OCI-M2 (cell line): ENCODE measurements at regions not wholly inside any gene's neighbourhood (a gene's known extent, or its start where the extent isn't known, plus 50 kb on each side); places are given as distances from the start of the nearest gene placed in this dataset.
"Not testable (repeated sequence)": the region's sequence is repeated elsewhere in the genome, so short reads cannot be mapped to it uniquely, and the experiment has no call there.

ENCODE experiments used
- DNase-seq: peaks from one replicate; lab custom pipeline; 2025; ENCODE audit not compliant: unreplicated experiment; lab: John Stamatoyannopoulos, UW

DNA sequence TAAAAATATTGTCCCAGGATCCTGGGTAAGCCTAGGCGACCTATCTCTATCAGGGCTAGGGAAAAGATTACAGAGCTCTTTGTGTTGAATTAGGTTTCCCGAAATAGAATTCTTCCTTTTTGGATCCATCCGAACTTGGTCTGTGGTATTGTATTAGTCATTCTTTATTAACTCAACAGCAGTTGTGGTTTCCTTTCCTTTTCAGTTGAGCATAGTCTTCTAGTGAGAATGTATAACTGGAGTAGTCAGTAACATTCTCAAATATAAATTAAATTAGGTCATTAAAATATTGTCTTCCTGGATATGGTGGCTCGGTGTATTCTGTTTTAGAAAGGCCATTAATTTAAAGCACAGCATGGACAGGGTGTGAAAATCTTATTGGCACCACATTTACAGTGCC, 520.4 kb downstream of the NLGN4X start:
- no peak for DNase-seq

DNA sequence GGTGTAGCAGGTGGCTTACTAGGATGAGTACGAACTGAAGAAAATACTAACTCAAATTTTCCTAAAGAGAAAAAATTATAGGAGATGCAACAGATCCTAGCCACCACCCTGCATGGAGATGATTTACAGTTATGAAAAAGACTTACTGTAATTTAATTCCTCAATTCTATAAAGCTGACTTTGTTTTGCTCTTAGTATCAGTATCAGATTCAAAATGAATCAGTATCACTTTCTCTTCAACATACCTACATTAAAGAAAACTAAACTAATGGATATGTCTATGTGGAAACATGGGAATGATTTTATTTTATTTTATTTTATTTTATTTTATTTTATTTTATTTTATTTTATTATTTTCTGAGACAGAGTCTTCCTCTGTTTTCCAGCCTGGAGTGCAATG, 525.8 kb downstream of the NLGN4X start:
- DNase-seq: no peak

DNA sequence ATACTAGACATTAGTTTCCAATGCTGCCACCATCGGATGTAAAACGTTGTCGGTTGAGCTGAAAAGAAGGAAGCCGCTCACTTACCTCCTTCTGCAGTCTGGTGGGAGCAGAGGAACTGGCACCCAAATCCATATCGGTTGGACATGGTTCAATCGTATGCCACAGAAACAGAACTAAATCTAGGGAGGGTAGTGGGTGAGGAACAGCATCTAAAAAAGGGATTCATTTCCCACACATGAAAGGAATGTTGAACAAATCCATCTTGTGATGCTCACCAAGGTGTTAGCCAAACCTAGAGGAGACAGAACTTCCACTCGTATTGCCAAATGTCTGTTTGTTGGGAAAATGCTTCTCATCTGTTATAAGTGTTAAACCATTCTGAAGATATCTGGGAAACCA, 532.7 kb downstream of the NLGN4X start:
- DNase-seq: no peak

DNA sequence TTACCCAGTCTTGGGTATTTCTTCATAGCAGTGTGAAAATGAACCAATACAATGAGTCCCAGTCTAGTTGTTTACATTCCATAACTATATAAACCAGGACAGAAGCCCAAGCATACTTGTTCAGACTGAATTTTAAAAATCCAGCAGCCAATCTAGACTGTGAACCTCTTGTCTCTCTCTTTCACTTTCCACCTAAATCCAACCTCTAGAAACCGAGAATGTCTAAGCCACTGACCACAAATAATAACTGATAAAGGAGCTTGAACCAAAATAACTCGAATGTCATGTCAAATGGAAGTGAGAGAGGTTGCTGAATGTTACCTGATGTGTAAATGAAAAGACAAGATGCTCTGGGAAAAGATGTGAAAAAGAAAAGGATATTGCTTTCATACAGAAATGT, 544.7 kb downstream of the NLGN4X start:
- DNase-seq: no peak

DNA sequence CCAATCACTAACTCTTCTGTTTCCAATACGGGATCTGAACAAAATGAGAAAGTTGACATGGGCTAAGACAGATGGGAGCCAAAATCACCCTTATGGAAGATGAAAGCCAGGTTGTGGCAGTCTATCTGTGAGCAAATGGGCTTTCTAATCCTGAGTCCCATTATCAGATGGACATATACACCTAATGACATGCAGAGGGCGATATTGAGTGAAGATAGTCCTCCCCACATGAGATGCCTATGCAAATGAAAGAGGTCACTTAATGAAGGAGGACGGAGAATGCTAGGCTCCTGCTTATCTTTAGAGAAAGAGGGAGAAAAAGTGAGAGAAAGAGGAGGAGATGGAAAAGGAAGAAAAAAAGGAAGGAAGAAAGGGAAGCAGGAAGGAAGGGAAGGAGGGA, 547.5 kb downstream of the NLGN4X start:
- no peak for DNase-seq

DNA sequence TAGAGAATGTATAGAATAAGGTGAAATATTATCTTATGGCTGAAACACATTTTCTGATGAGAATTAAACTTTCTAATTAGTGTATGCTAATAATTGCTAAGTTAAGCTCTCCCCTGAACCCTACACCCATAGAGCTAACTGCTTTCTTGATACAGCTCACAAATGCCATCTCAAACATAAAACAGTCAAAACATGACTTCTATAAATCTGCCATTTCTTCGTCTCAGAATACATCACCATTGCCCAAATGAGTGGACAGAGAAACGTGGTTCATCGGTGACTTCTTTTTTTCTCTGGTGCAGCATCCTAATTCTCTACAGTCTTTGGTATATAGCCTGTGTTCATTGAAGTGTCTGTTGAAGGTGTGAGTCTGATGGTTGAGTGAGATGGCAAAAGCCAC, 554.6 kb downstream of the NLGN4X start:
- no peak for DNase-seq

DNA sequence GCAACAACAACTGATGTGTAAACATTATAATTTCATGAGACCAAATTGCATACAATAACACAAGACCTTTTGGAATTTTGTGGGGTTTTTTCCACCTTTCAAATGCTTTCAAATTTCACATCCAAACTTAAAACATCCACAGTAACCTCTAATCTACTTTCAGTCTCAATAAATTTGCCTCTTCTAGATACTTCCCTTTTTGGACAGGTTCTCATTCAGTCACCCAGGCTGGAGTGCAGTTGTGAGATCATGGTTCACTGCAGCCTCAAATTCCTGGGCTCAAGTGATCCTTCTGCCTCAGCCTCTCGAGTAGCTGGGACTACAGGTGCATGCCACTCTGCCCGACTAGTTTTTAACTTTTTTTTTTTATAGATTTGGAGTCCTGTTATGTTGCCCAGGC, 556.6 kb downstream of the NLGN4X start:
- no peak for DNase-seq

DNA sequence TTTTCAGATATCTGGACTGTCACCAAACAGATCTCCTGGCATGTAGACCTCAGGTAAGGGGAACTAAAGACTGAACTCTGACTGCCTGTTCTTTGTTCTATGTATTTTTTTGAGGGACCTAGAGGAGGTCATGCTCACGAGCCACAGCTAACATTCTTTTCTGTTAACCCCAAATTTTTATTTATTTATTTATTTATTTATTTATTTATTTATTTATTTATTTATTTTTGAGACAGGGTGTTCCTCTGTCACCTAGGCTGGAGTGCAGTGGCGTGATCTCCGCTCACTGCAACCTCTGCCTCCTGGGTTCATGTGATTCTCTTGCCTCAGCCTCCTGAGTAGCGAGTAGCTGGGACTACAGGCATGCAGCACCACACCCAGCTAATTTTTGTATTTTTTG, 562.0 kb downstream of the NLGN4X start:
- not testable (repeated sequence) for DNase-seq

DNA sequence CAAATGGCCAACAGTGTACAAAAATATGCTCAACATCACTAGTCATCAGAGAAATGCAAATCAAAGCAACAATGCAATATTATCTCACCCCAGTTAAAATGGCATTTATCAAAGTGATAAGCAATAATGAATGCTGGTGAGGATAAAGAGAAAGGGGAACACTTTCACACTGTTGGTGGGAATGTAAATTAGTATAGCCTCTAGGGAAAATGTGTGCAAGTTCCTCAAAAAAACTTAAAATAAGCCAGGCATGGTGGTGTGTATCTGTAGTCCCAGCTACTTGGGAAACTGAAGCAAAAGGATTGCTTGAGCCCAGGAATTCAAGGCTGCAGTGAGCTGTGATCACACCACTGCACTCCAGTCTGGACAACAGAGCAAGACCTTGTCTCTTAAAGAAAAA, 572.1 kb downstream of the NLGN4X start:
- no peak for DNase-seq

DNA sequence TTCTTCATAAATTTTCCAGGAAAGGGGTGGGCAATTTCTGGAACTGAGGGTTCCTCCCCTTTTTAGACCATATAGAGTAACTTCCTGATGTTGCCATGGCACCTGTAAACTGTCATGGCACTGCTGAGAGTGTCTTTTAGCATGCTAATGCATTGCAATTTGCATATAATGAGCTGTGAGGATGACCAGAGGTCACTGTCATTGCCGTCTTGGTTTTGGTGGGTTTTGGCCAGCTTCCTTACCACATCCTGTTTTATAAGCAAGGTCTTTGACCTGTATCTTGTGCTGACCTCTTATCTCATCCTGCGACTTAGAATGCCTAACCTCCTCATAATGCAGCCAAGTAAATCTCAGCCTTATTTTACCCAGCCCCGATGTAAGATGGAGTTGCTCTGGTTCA, 577.8 kb downstream of the NLGN4X start:
- no peak for DNase-seq

DNA sequence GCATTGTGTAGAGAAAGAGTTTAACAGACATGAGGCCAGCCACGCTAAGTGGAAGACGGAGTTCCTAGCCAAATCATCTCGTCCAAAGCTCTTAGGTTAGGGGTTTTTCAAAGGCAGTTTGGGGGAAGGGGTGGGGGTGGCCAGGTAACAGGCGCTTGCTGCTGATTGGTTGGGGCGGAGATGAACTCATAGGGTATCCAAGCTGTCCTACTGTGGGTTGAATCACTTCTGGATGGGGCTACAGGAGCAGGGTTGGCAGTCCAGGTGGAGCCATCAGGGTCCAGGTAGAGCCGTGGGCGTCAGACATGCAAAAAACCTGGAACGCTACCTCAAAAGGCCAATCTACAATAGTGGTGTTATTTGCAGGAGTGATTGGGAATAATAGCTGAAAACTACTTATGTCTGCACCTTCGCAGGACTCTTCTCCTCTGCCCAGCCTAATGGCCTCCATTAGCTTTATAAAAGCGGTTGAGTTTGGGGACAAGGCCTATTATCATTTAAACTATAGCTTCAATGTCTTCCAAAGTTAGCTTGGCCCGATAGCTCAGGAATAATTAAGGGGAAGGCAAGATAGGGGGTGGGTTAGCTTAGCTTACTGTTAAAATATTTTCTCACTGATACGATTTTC, 579.6 kb downstream of the NLGN4X start:
- DNase-seq: no peak

DNA sequence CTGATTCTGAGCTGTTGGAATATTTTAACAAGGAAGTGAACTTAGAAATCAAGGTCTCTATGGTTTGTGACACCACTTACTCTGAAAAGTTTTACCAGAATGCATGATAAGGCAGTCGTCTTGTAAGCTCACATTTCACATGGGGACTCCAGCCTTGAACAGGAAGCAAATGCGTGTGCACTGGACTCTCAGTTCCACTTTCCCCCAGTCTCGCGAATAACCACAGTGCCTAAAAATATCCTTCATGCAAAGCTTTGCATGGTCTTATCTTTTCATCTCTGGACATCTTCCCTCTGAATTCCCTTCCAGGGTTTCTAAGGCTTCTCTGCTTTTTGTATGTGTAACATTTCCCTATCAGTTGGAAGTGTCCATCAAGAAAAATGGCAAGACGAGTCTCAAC, 581.8 kb downstream of the NLGN4X start:
- DNase-seq: no peak

DNA sequence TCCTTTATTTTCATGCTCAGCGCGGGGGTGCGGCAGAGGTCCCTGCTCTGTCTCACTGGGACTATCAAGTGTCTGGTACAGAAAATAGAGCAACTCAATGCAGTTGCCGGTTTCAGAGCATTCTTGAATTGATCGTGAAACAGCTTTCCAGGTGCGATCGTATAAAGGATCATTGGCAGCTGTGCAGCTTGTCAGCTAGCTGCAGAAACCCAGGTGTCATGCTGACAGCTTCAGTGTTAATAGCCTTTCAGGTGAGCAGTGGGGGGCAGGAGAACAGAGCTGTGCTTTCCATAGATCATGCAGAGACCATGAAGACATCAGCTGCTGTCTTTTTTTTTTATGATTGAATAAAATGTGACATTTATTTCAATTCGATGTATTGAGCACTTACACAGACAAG, 583.9 kb downstream of the NLGN4X start:
- DNase-seq: no peak

DNA sequence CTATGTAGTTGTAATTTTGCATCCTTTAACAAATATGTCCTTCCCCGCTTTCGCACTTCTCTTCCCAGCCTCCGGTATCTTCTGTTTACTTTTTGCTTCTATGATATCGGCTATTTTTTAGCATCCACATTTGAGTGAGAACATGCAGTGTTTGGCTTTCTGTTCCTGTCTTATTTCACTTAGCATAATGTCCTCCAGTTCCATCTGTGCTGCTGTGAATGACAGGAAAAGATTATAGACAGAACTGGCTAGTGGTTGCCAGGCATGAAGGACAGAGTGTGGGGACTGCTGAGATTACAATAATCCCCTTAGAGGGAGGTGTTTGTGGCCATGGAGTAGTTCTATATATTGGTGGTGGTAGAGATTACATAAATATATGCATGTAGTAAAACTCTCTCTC, 588.6 kb downstream of the NLGN4X start:
- no peak for DNase-seq

DNA sequence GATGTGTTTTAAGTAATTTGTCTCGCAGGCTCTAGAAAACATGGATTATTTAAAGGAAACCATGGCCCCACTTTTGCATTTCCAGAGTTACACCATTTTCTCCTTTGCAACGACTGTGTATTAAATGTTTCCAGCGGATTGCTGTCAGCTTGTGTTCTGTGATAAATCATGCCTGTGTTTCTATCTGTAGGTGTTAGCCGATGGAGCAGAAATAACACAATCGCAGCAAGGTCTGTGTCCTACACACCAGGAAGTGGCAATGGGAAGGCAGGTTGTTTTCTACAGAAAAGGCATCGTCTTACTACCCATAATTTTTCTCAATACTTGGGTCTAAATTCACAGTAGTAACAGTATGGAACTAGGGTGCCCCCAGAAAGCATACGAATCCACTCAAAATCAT, 590.1 kb downstream of the NLGN4X start:
- no peak for DNase-seq

DNA sequence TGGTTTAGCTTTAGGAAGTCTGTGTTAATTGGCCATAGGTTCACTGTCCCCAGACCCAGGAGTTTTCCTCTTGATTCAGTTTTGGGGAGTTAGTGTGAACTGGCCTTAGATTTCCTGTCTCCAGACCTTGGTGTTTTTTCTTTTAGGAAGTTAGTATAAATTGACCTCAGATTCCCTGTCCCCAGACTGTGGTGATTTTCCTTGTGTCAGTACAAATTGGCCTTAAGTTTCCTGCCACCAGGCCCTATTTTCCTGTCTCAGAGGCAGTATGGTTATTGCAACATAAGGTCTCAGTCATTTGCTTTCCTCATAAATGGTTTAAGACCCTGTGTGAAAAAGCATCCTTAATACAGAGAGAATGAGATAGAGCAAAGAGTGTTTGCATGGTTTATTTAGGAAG, 595.8 kb downstream of the NLGN4X start:
- no peak for DNase-seq

DNA sequence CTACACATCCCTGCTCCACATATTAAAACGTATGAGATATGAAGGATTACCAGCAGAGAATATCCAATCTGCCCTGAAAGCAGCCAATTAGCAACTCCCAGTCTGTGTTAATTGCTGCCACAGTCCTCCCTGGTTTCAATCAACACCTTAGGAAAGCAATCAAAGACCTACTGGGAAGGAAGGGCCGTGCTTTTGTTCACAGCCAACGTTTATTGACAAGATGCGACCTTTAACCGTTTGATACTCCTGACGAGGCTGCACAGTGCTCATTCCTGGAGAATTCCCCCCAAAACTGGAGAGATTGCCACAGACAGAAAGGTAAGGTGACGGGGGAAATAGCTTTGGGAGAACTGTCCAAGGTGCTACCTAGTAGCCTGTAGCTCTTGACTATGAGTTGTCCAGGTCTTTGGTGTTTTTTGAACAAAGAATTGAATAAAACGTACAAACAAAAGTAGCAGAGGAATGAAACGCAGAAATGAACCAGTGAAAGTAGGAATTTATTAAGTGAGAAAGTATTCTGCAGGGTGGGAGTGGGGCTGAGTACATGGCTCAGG, 596.5 kb downstream of the NLGN4X start:
- no peak for DNase-seq

DNA sequence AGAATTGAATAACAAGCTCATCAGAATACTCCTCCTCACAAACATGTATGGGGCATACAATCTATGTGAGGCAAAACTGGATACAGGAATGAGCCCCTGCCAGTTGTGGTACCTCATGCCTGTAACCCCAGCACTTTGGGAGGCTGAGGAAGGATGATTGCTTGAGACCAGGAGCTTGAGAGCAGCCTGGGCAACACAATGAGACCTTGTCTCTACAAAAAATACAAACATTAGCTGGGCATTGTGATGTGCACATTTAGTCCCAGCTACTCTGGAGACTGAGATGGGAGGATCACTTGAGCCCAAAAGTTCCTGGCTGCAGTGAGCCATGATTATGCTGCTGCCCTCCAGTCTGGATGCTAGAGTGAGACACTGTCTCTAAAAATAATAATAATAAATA, 611.0 kb downstream of the NLGN4X start:
- DNase-seq: no peak

DNA sequence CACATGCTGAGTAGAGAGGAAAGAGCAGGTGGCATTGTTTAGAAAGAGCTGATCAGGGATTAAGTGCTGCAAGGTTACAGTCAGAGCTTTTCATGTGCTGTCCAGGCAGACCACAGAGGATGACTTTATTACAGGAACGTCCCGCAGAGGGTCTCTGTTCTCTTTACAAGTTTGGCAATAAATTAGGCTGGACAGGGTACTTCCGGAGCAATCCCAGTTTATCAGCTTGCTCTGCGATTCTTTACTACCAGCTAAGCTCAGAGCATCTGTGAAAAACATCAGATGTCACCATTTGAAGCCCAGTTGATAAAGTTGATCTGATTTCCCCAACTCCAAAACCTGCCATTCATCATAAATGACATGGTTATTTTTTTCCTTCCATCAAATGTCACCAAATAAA, 633.1 kb downstream of the NLGN4X start:
- no peak for DNase-seq

DNA sequence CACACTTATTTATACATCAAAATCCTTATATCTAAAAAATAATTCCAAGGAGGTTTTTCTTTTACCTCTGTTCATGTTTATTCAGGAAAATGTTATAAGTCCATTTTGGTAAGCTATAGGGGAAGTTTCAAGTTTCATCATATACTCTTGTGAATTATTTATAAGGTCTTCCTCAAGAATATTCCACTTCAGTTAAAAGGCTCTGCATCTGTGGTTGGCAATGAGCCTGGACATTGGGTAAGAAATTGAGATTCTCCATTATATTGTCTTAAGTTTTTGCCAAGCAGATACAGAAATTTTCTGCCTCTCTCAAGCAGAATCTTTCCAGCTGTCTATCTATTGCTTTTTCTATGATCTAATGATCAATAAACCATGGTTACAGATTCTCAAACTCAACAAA, 641.9 kb downstream of the NLGN4X start:
- no peak for DNase-seq

DNA sequence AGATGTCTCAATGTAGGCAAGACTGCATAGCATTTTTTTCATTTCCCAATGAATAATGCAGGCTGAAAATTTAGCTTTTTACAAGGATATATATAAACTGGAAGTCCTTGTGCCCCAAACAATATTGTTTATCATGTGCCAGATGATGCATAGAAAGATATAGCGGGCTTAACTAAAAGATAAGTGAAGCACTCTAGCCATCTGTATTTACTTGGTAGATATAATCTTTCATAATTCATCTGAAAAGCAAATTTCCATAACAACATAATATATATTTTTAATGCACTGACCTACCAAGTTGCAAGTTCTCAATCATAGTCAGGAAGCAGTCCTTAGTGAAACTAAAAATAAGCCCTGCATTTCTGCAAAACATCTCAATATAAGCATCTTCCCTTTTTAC, 653.3 kb downstream of the NLGN4X start:
- DNase-seq: no peak

DNA sequence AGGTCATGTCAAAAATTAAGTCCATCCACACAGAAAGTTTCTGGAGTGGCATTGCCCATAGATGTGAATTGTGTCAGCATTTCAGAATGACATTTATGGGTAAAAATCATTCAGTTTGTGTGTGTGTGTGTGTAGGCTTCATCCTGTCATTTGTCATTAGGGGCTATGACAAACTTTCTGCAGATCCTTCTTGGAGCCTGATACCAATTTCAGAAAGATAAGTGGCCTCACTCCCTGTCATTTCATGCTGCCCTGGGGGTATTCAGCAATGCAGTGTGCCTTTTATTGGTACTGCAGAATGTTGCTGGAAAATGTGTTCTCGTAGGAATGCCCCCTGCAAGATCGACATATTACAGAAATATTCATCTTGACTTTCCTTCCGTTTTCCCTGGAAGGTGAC, 659.7 kb downstream of the NLGN4X start:
- no peak for DNase-seq

DNA sequence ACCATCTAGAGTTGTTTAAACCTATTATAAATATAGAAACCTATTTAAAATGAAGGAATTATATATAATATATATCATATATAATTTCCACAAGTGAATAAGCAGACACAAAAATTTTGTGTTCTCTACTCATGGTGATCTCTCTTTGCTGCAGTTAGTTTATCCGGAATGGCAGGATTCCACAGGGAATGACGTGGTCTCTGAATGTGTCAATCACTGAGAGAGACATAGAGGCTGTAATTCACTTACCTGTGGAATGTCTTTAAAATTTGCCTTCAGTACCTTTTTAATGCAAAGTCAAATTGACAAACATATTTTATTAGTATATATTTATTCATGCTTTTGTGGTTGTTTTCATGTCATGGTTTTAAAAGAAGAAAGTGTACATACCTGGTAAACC, 669.3 kb downstream of the NLGN4X start:
- no peak for DNase-seq

DNA sequence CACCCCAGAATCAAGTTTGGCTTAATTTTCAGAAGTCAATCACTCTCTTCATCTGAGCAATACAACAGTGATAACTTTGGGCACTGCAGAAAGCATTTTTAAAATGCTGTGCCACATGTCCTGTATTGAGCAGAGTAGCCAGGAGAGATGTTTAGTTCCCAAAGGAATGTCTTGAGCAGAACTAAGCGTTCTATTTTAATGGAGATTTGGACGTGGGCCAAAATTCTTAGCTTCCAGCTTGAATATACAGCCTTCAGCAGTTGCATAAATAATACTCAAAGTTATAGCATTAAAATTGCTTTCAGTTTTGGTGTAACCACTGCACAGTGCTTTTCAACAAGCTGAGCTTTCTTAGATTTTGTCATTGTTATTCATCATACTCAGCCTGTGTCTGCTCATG, 679.2 kb downstream of the NLGN4X start:
- no peak for DNase-seq
